ENCODE measurements at regions not wholly inside any gene's neighbourhood (a gene's known extent, or its start where the extent isn't known, plus 50 kb on each side); places are given as distances from the start of the nearest gene placed in this dataset.

GRCh38 chr17:71399649-71400048, 721.2 kb upstream of the SOX9 start:
- DNase-seq (ENCODE audit: low spot score) = no peak

- no peak for DNase-seq (ENCODE audit: low spot score)
Measured at GRCh38 chr17:71402007-71402406, 718.8 kb upstream of the SOX9 start.

- DNase-seq (ENCODE audit: low spot score) = no peak
Measured at GRCh38 chr17:71402661-71403141, 718.1 kb upstream of the SOX9 start.

GRCh38 chr17:71405101-71405500, 715.7 kb upstream of the SOX9 start:
- no peak for DNase-seq (ENCODE audit: low spot score)

GRCh38 chr17:71407981-71408380, 712.8 kb upstream of the SOX9 start:
- DNase-seq (ENCODE audit: low spot score) = no peak

GRCh38 chr17:71409137-71409536, 711.7 kb upstream of the SOX9 start:
- no peak for DNase-seq (ENCODE audit: low spot score)

GRCh38 chr17:71409712-71410111, 711.1 kb upstream of the SOX9 start:
- DNase-seq (ENCODE audit: low spot score) = no peak

GRCh38 chr17:71412803-71413202, 708.0 kb upstream of the SOX9 start:
- no peak for DNase-seq (ENCODE audit: low spot score)

GRCh38 chr17:71413935-71414334, 706.9 kb upstream of the SOX9 start:
- no peak for DNase-seq (ENCODE audit: low spot score)

- no peak for DNase-seq (ENCODE audit: low spot score)
Measured at GRCh38 chr17:71417142-71417541, 703.7 kb upstream of the SOX9 start.

GRCh38 chr17:71422968-71423367, 697.9 kb upstream of the SOX9 start:
- no peak for DNase-seq (ENCODE audit: low spot score)

- no peak for DNase-seq (ENCODE audit: low spot score)
Measured at GRCh38 chr17:71423871-71424546, 696.8 kb upstream of the SOX9 start.

GRCh38 chr17:71427801-71428200, 693.0 kb upstream of the SOX9 start:
- DNase-seq (ENCODE audit: low spot score) = no peak

- DNase-seq (ENCODE audit: low spot score) = no peak
Measured at GRCh38 chr17:71428897-71429296, 691.9 kb upstream of the SOX9 start.

- DNase-seq (ENCODE audit: low spot score) = no peak
Measured at GRCh38 chr17:71430281-71430680, 690.5 kb upstream of the SOX9 start.

GRCh38 chr17:71431146-71431545, 689.7 kb upstream of the SOX9 start:
- DNase-seq (ENCODE audit: low spot score) = no peak

GRCh38 chr17:71432378-71433315, 688.2 kb upstream of the SOX9 start:
- no peak for DNase-seq (ENCODE audit: low spot score)

- no peak for DNase-seq (ENCODE audit: low spot score)
Measured at GRCh38 chr17:71434716-71435115, 686.1 kb upstream of the SOX9 start.

GRCh38 chr17:71436479-71436878, 684.3 kb upstream of the SOX9 start:
- no peak for DNase-seq (ENCODE audit: low spot score)

- DNase-seq (ENCODE audit: low spot score) = no peak
Measured at GRCh38 chr17:71437166-71437565, 683.7 kb upstream of the SOX9 start.

GRCh38 chr17:71438631-71439146, 682.1 kb upstream of the SOX9 start:
- DNase-seq (ENCODE audit: low spot score) = no peak

- no peak for DNase-seq (ENCODE audit: low spot score)
Measured at GRCh38 chr17:71440513-71440912, 680.3 kb upstream of the SOX9 start.

GRCh38 chr17:71441098-71441497, 679.7 kb upstream of the SOX9 start:
- DNase-seq (ENCODE audit: low spot score) = no peak
